ENCODE measurements at regions not wholly inside any gene's neighbourhood (a gene's known extent, or its start where the extent isn't known, plus 50 kb on each side); places are given as distances from the start of the nearest gene placed in this dataset.
"Not testable (repeated sequence)": the region's sequence is repeated elsewhere in the genome, so short reads cannot be mapped to it uniquely, and the experiment has no call there.

DNA sequence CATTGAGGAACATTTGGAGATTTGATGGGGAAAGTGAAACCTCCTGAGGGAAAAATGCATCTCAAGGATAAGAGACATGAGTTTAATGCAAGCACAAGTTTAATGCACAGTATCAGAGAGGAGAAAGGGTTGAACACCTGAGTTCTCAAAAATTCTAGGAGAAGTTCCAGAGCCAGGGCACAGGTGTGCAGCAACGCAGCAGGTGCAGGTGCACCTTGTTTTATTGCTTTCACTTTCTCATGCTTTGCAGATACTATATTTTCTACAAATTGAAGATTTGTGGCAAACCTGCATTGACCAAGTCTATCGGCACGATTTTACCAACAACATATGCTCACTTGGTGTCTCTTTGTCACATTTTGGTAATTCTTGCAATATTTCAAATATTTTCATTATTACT is 267.6 kb upstream of the HNRNPA3 start:
- H3K36me3 ChIP-seq (ENCODE audit: insufficient read depth, low read length): no peaks in the 10 kb centered on the region
- H3K9me3 ChIP-seq (ENCODE audit: low read length): no peaks in the 10 kb centered on the region
- no peak overlapping the region for H3K27ac ChIP-seq (ENCODE audit: low read depth, low read length)
- POLR2A ChIA-PET: no interaction called here
- DNase-seq: no peak
- Mint-ChIP-seq H3K4me3 (no peak overlapping the region), H3K27ac (no peak overlapping the region), H3K36me3 (peaks cover 0 to 15% (median 0%) of the 10 kb centered on the region in 3 donors), H3K27me3 (peaks cover 1 to 3% of the 10 kb centered on the region in 2 donors), H3K9me3 (peaks cover 0 to under 1% (median 0%) of the 10 kb centered on the region in 5 donors), H3K4me1 (no peaks in the 10 kb centered on the region)
- H3K27me3 ChIP-seq (ENCODE audit: insufficient read depth, low read length, poor library complexity, severe bottlenecking): no peaks in the 10 kb centered on the region
- no peak overlapping the region for H3K4me3 ChIP-seq (ENCODE audit: low read length)
- H3K4me1 ChIP-seq (ENCODE audit: insufficient read depth, low read length): no peaks in the 10 kb centered on the region
- CTCF ChIA-PET: no interaction called here

DNA sequence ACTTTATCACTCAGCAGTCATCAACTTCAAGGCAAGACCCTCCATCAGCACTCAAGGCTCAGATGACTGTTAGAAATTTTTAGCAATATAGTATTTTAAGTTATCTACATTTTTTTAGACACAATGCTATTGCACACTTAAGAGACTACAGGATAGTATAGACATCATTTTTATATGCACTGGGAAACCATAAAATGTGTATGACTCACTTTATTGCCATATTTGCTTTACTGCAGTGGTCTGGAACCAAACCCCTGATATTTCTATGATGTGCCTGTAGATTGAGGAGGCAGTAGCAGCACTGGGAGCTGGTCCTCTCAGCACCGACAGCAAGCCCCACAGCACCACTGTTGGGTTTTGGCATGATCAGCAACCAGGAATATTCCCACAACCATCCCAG is 264.8 kb upstream of the HNRNPA3 start:
- H3K27ac Mint-ChIP-seq: no peak overlapping the region
- H3K27me3 Mint-ChIP-seq: peaks cover 0 to 3% of the 10 kb centered on the region in 2 donors
- no peak overlapping the region for H3K4me3 Mint-ChIP-seq
- DNase-seq: no peak
- Histone ChIP-seq H3K4me3 (ENCODE audit: low read length) (no peak overlapping the region), H3K4me1 (ENCODE audit: insufficient read depth, low read length) (no peaks in the 10 kb centered on the region), H3K27me3 (ENCODE audit: insufficient read depth, low read length, poor library complexity, severe bottlenecking) (no peaks in the 10 kb centered on the region), H3K36me3 (ENCODE audit: insufficient read depth, low read length) (no peaks in the 10 kb centered on the region), H3K9me3 (ENCODE audit: low read length) (no peaks in the 10 kb centered on the region), H3K27ac (ENCODE audit: low read depth, low read length) (no peak overlapping the region)
- POLR2A ChIA-PET: no interaction called here
- CTCF ChIA-PET: no interaction called here
- peaks cover 0 to 16% (median 3%) of the 10 kb centered on the region in 3 donors for H3K36me3 Mint-ChIP-seq
- H3K4me1 Mint-ChIP-seq: no peaks in the 10 kb centered on the region
- peaks cover 0 to 8% (median 5%) of the 10 kb centered on the region in 5 donors for H3K9me3 Mint-ChIP-seq

- H3K4me3 ChIP-seq (ENCODE audit: low read length); H3K36me3 ChIP-seq (ENCODE audit: insufficient read depth, low read length); H3K4me1 Mint-ChIP-seq; DNase-seq; H3K27me3 ChIP-seq (ENCODE audit: insufficient read depth, low read length, poor library complexity, severe bottlenecking); H3K9me3 ChIP-seq (ENCODE audit: low read length); H3K9me3 Mint-ChIP-seq; POLR2A ChIA-PET; CTCF ChIA-PET; H3K27ac ChIP-seq (ENCODE audit: low read depth, low read length); H3K27me3 Mint-ChIP-seq; H3K4me1 ChIP-seq (ENCODE audit: insufficient read depth, low read length); H3K4me3 Mint-ChIP-seq; H3K27ac Mint-ChIP-seq: not testable (repeated sequence)
- H3K36me3 Mint-ChIP-seq: peaks cover 0 to 14% (median 3%) of the 10 kb centered on the region in 3 donors
Measured at GRCh38 chr2:176951218-176951617, 261.4 kb upstream of the HNRNPA3 start.

DNA sequence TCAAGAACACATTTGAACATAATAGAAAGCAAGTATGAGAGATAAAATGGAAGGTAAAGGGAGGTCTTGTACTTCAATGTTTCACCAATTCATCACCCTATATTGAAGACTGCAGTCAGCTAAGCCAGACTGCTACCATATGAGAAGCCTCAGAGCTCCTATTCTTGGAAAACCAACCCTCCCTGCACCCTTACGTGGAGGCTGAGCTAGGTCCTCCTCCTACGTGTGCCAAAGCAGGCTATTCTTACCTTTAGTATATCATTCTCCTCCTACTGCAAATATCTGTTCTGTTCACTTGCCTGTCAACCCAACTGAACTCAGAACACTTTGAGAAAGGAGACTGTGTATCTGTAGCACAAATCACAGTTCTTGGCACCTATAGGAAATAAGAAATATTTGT is 255.8 kb upstream of the HNRNPA3 start:
- Histone ChIP-seq H3K4me1 (ENCODE audit: insufficient read depth, low read length) (no peaks in the 10 kb centered on the region), H3K27me3 (ENCODE audit: insufficient read depth, low read length, poor library complexity, severe bottlenecking) (no peaks in the 10 kb centered on the region), H3K9me3 (ENCODE audit: low read length) (no peaks in the 10 kb centered on the region), H3K4me3 (ENCODE audit: low read length) (no peak overlapping the region), H3K27ac (ENCODE audit: low read depth, low read length) (no peak overlapping the region), H3K36me3 (ENCODE audit: insufficient read depth, low read length) (no peaks in the 10 kb centered on the region)
- H3K4me3 Mint-ChIP-seq: no peak overlapping the region
- ChIA-PET POLR2A (no interaction called here), CTCF (no interaction called here)
- DNase-seq: no peak
- H3K36me3 Mint-ChIP-seq: peaks cover 0 to 7% (median 0%) of the 10 kb centered on the region in 3 donors
- no peak overlapping the region for H3K27ac Mint-ChIP-seq
- peaks cover 8 to 11% of the 10 kb centered on the region in 2 donors for H3K27me3 Mint-ChIP-seq
- no peaks in the 10 kb centered on the region for H3K9me3 Mint-ChIP-seq
- no peaks in the 10 kb centered on the region for H3K4me1 Mint-ChIP-seq

DNA sequence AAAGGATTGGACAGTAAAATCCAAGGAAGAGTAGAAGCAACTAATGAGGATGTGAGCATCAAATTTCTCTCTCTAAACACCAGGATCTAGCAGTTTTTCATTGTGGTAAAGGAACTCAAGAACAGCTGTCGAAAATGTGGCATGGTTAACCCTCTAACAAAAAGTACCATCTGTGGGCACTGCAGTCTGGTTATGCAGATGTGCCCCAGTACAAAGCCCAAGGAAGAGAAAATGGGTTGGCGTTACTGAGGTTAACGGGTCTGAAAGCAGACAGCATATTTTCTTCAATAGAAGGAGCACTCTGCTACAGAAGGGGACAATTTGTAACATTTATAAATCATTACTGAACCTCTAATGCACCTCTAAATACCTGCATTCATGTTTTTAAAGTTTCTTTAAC is 253.0 kb upstream of the HNRNPA3 start:
- no peak overlapping the region for H3K4me3 ChIP-seq (ENCODE audit: low read length)
- no peaks in the 10 kb centered on the region for H3K4me1 Mint-ChIP-seq

GRCh38 chr2:176960061-176960460 is 252.5 kb upstream of the HNRNPA3 start:
- POLR2A ChIA-PET: no interaction called here
- no peaks in the 10 kb centered on the region for H3K4me1 ChIP-seq (ENCODE audit: insufficient read depth, low read length)
- H3K4me3 ChIP-seq (ENCODE audit: low read length): no peak overlapping the region
- no peak overlapping the region for H3K27ac Mint-ChIP-seq
- no peak for DNase-seq
- H3K36me3 Mint-ChIP-seq: peaks cover 0 to 10% (median 0%) of the 10 kb centered on the region in 3 donors
- peaks cover 11 to 17% of the 10 kb centered on the region in 2 donors for H3K27me3 Mint-ChIP-seq
- H3K9me3 Mint-ChIP-seq: no peaks in the 10 kb centered on the region
- no peaks in the 10 kb centered on the region for H3K27me3 ChIP-seq (ENCODE audit: insufficient read depth, low read length, poor library complexity, severe bottlenecking)
- CTCF ChIA-PET: no interaction called here
- no peaks in the 10 kb centered on the region for H3K36me3 ChIP-seq (ENCODE audit: insufficient read depth, low read length)
- H3K27ac ChIP-seq (ENCODE audit: low read depth, low read length): no peak overlapping the region
- H3K9me3 ChIP-seq (ENCODE audit: low read length): no peaks in the 10 kb centered on the region
- no peaks in the 10 kb centered on the region for H3K4me1 Mint-ChIP-seq
- no peak overlapping the region for H3K4me3 Mint-ChIP-seq

More for the DNA sequence above, 253.0 kb upstream of the HNRNPA3 start:
- no peak overlapping the region for H3K27ac Mint-ChIP-seq
- H3K9me3 Mint-ChIP-seq: no peaks in the 10 kb centered on the region
- ChIA-PET CTCF (no interaction called here), POLR2A (no interaction called here)
- H3K36me3 Mint-ChIP-seq: peaks cover 0 to 10% (median 0%) of the 10 kb centered on the region in 3 donors
- H3K27me3 Mint-ChIP-seq: peaks cover 11 to 17% of the 10 kb centered on the region in 2 donors
- Histone ChIP-seq H3K36me3 (ENCODE audit: insufficient read depth, low read length) (no peaks in the 10 kb centered on the region), H3K27ac (ENCODE audit: low read depth, low read length) (no peak overlapping the region), H3K9me3 (ENCODE audit: low read length) (no peaks in the 10 kb centered on the region), H3K4me1 (ENCODE audit: insufficient read depth, low read length) (no peaks in the 10 kb centered on the region), H3K27me3 (ENCODE audit: insufficient read depth, low read length, poor library complexity, severe bottlenecking) (no peaks in the 10 kb centered on the region)
- H3K4me3 Mint-ChIP-seq: no peak overlapping the region
- no peak for DNase-seq

DNA sequence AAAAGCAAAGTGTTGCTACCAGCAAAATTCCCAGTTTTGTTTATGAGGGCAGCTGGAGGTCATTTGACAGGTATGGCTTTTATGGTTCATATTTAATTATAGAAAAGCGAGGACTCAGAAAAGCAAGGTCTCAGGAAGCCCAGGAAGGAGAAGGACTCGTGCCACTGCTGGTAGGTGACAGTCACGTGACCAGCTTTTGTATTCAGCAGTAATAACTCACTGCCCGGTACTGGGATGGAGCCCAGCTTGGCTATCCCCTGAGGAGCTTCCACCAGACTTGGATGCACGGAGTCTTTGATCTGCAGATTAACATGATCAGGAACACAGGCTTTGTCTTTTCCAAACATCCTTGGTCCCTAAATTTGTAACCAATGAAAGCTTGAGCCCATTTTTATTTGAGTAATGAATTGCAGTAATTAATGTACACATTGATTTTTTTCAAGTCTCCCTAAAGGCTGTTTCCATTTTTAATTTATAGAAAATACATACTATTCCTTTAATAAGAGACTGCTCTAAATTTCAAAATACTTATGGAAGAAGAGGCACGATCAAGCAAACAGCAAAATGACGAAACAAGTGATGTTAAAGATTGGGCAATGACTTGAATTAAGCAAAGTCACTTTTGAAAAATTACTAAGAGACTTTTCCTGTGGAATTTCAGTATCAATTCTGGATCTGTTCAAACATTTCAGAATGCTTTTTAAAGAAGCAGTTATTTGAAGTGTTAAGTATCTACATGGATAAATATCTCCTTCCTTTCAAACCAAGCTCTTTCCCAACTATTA is 251.7 kb upstream of the HNRNPA3 start:
- Mint-ChIP-seq H3K4me3 (no peak overlapping the region), H3K4me1 (no peaks in the 10 kb centered on the region), H3K27ac (no peak overlapping the region), H3K27me3 (peaks cover 11 to 20% of the 10 kb centered on the region in 2 donors), H3K36me3 (peaks cover 0 to 10% (median 0%) of the 10 kb centered on the region in 3 donors), H3K9me3 (no peaks in the 10 kb centered on the region)
- no peaks in the 10 kb centered on the region for H3K4me1 ChIP-seq (ENCODE audit: insufficient read depth, low read length)
- no peak overlapping the region for H3K27ac ChIP-seq (ENCODE audit: low read depth, low read length)
- no peak overlapping the region for H3K4me3 ChIP-seq (ENCODE audit: low read length)
- no peaks in the 10 kb centered on the region for H3K27me3 ChIP-seq (ENCODE audit: insufficient read depth, low read length, poor library complexity, severe bottlenecking)
- no peaks in the 10 kb centered on the region for H3K9me3 ChIP-seq (ENCODE audit: low read length)
- CTCF ChIA-PET: no interaction called here
- H3K36me3 ChIP-seq (ENCODE audit: insufficient read depth, low read length): no peaks in the 10 kb centered on the region
- POLR2A ChIA-PET: no interaction called here
- DNase-seq: no peak

DNA sequence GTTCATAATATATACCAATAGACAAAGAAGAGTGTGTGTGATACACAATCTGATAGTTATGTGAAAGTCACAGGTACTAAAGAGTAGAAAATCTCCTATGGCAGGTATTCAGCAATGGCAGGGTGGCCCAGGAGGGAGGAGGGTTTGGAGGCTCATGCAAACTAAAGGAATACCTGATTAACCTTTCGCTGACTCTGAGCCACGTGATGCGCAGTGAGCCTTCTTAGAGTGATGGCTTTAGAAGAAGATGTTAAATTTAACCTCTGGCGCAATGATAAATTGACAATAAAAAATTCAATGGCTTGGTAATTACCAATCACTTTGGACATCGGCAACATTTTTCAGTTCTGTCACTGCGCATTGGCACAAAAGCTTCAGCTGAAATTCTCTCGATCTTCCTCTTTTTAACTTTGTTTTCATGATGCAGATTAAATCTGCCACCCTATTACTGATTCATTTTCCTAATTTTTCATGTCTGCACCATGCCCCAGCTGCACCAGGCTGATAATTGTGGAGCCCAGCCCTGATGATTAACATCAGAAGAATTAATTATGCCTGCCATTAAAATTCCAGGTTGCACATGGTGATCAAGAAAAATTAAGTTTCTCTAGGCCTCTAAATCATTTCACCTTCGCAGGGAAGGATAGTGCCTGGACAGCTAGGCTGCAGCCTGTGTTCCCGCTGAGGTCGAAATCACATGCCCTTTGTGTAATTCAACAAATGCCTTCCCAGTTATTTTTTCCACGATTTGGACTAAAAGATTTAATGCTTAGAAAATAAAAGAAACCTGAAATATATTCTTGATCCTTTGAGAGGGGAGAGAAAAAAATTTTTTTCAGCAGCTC is 250.6 kb upstream of the HNRNPA3 start:
- Histone ChIP-seq H3K9me3 (ENCODE audit: low read length) (no peaks in the 10 kb centered on the region), H3K27ac (ENCODE audit: low read depth, low read length) (no peak overlapping the region), H3K4me1 (ENCODE audit: insufficient read depth, low read length) (no peaks in the 10 kb centered on the region), H3K27me3 (ENCODE audit: insufficient read depth, low read length, poor library complexity, severe bottlenecking) (no peaks in the 10 kb centered on the region), H3K4me3 (ENCODE audit: low read length) (no peak overlapping the region), H3K36me3 (ENCODE audit: insufficient read depth, low read length) (no peaks in the 10 kb centered on the region)
- H3K27me3 Mint-ChIP-seq: peaks cover 11 to 20% of the 10 kb centered on the region in 2 donors
- ChIA-PET CTCF (no interaction called here), POLR2A (no interaction called here)
- peaks cover 0 to 10% (median 0%) of the 10 kb centered on the region in 3 donors for H3K36me3 Mint-ChIP-seq
- DNase-seq: no peak
- H3K4me1 Mint-ChIP-seq: no peaks in the 10 kb centered on the region
- H3K9me3 Mint-ChIP-seq: no peaks in the 10 kb centered on the region
- no peak overlapping the region for H3K27ac Mint-ChIP-seq
- no peak overlapping the region for H3K4me3 Mint-ChIP-seq
